ENCODE measurements at regions not wholly inside any gene's neighbourhood (a gene's known extent, or its start where the extent isn't known, plus 50 kb on each side); places are given as distances from the start of the nearest gene placed in this dataset.
A peak's percentile ranks its signal among the peaks of the same experiment; 100 is the strongest.

DNA sequence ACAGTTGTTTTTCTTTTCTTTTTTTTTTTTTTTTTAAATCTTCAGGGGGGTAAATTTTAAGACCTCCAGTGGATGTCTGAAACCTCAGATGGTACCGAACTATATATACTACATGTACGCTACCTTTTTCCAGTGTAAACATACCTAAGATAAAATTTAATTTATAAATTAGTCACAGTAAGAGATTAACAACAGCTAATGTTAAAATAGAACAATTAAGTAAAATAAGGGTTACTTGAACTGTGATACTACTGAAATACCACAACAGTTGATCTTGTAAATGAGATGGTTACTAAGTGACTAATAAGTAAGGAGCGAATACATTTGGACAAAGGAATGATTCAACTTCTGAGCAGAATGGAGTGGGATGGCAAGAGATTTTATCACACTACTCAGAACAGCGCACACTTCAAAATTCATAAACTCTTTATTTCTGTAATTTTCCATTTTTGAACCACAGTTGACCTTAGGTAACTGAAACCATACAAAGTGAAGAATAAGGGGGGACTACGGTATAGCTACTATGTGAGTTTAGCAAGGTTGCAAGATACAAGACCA lies 80.5 kb upstream of the PCED1B start:
- no peak for DNase-seq (ENCODE audit: low read depth, low spot score)

DNA sequence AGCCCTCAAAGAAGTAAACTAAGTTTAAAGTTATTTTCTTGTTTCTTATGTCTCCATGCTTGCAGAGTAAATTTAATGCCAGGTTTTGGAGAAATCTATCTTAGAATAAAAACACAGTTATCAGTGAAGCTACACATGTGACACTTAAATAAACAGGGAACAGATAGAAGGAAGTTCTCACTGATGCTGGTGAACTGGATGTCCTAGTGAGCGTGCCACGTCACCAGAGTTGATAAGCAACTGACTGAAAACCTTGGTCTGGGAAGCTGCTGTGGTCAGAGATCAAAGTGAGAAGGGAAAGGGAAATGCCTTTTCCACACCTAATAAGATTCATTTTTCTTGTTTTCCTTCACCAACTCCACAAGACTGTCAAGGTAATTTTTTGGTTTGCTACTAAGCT lies 74.8 kb upstream of the PCED1B start:
- Histone ChIP-seq H4K20me1 (ENCODE audit: control insufficient read depth, extremely low read depth, insufficient read depth, low read length) (no peaks in the 10 kb centered on the region), H3K27me3 (ENCODE audit: control insufficient read depth, extremely low read depth, insufficient read depth, low read length) (no peaks in the 10 kb centered on the region), H3K4me1 (ENCODE audit: control insufficient read depth, extremely low read depth, insufficient read depth, low read length) (no peaks in the 10 kb centered on the region), H3K9ac (ENCODE audit: control insufficient read depth, extremely low read depth, insufficient read depth, low read length) (no peak overlapping the region), H3K9me3 (ENCODE audit: control insufficient read depth, low read depth, low read length) (no peaks in the 10 kb centered on the region), H3K4me3 (ENCODE audit: control insufficient read depth in 2 of 3, extremely low read depth in 1 of 3, insufficient read depth in 2 of 3, low read depth in 1 of 3, low read length in 3 of 3) (no peak overlapping the region), H3K4me2 (ENCODE audit: control insufficient read depth, extremely low read depth, insufficient read depth, low read depth, low read length) (no peak overlapping the region), H3K36me3 (ENCODE audit: control insufficient read depth in 2 of 2, extremely low read depth in 1 of 2, insufficient read depth in 2 of 2, low read length in 2 of 2) (no peaks in the 10 kb centered on the region), H3K79me2 (ENCODE audit: control insufficient read depth, insufficient read depth, low read length) (no peaks in the 10 kb centered on the region), H2AFZ (ENCODE audit: control insufficient read depth, low read length) (no peak overlapping the region), H3K27ac (ENCODE audit: control insufficient read depth, insufficient read depth, low read length) (no peak overlapping the region), H3K9me1 (ENCODE audit: control insufficient read depth, extremely low read depth, insufficient read depth, low read length) (no peaks in the 10 kb centered on the region)
- FAIRE-seq (no peak), DNase-seq (ENCODE audit: low read depth, low spot score) (no peak)
- dilution Hi-C loops (cut with MboI; ENCODE audit: extremely low pct_ligation_motif_present, low sequenced_read_pairs): no loop called here
- no peak for TF ChIP-seq EZH2 (IDR thresholded peaks at IDR 0.05; ENCODE audit: low read length)
- TF ChIP-seq, protein P1, sequence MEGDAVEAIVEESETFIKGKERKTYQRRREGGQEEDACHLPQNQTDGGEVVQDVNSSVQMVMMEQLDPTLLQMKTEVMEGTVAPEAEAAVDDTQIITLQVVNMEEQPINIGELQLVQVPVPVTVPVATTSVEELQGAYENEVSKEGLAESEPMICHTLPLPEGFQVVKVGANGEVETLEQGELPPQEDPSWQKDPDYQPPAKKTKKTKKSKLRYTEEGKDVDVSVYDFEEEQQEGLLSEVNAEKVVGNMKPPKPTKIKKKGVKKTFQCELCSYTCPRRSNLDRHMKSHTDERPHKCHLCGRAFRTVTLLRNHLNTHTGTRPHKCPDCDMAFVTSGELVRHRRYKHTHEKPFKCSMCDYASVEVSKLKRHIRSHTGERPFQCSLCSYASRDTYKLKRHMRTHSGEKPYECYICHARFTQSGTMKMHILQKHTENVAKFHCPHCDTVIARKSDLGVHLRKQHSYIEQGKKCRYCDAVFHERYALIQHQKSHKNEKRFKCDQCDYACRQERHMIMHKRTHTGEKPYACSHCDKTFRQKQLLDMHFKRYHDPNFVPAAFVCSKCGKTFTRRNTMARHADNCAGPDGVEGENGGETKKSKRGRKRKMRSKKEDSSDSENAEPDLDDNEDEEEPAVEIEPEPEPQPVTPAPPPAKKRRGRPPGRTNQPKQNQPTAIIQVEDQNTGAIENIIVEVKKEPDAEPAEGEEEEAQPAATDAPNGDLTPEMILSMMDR (optimal IDR thresholded peaks at IDR 0.05 in 1 of 3, IDR thresholded peaks at IDR 0.05 in 1 of 3, conservative IDR thresholded peaks at IDR 0.05 in 1 of 3; ENCODE audit: extremely low read depth in 1 of 3, insufficient read depth in 2 of 3, low read length in 3 of 3): no peak

More for the DNA sequence above, 80.5 kb upstream of the PCED1B start:
- peak; percentile 60 for FAIRE-seq
- dilution Hi-C loops (cut with MboI; ENCODE audit: extremely low pct_ligation_motif_present, low sequenced_read_pairs): no loop called here
- Histone ChIP-seq H3K36me3 (ENCODE audit: control insufficient read depth in 2 of 2, extremely low read depth in 1 of 2, insufficient read depth in 2 of 2, low read length in 2 of 2) (no peaks in the 10 kb centered on the region), H3K9me1 (ENCODE audit: control insufficient read depth, extremely low read depth, insufficient read depth, low read length) (no peaks in the 10 kb centered on the region), H3K27me3 (ENCODE audit: control insufficient read depth, extremely low read depth, insufficient read depth, low read length) (no peaks in the 10 kb centered on the region), H3K79me2 (ENCODE audit: control insufficient read depth, insufficient read depth, low read length) (no peaks in the 10 kb centered on the region), H3K4me1 (ENCODE audit: control insufficient read depth, extremely low read depth, insufficient read depth, low read length) (peaks cover 13% of the 10 kb centered on the region), H3K27ac (ENCODE audit: control insufficient read depth, insufficient read depth, low read length) (peak overlapping the region; percentile 41), H4K20me1 (ENCODE audit: control insufficient read depth, extremely low read depth, insufficient read depth, low read length) (no peaks in the 10 kb centered on the region), H2AFZ (ENCODE audit: control insufficient read depth, low read length) (peak overlapping the region; percentile 53), H3K9ac (ENCODE audit: control insufficient read depth, extremely low read depth, insufficient read depth, low read length) (peak overlapping the region; percentile 28), H3K4me3 (ENCODE audit: control insufficient read depth in 2 of 3, extremely low read depth in 1 of 3, insufficient read depth in 2 of 3, low read depth in 1 of 3, low read length in 3 of 3) (no peak overlapping the region), H3K4me2 (ENCODE audit: control insufficient read depth, extremely low read depth, insufficient read depth, low read depth, low read length) (peak overlapping the region; percentile 48), H3K9me3 (ENCODE audit: control insufficient read depth, low read depth, low read length) (no peaks in the 10 kb centered on the region)
- TF ChIP-seq, protein P1 (optimal IDR thresholded peaks at IDR 0.05 in 1 of 3, IDR thresholded peaks at IDR 0.05 in 1 of 3, conservative IDR thresholded peaks at IDR 0.05 in 1 of 3; ENCODE audit: extremely low read depth in 1 of 3, insufficient read depth in 2 of 3, low read length in 3 of 3): no peak
- TF ChIP-seq EZH2 (IDR thresholded peaks at IDR 0.05; ENCODE audit: low read length): no peak
